ENCODE measurements at regions not wholly inside any gene's neighbourhood (a gene's known extent, or its start where the extent isn't known, plus 50 kb on each side); places are given as distances from the start of the nearest gene placed in this dataset.

GRCh38 chr6:81484251-81484650, 268.2 kb downstream of the TENT5A start:
- H3K36me3 ChIP-seq (ENCODE audit: insufficient read depth, low read length), result no peaks in the 10 kb centered on the region
- CTCF ChIA-PET (ENCODE audit: unreplicated experiment), result no interaction called here

GRCh38 chr6:81480139-81480538, 272.3 kb downstream of the TENT5A start:
- H3K9me2 ChIP-seq (ENCODE audit: insufficient read depth, low read length), result no peaks in the 10 kb centered on the region
- ChIA-PET CTCF (ENCODE audit: unreplicated experiment) (no interaction called here), POLR2A (interaction anchor here (0.6 kb wide), 1 partner anchor 11 kb away, joined by 3 read pairs; no protein-coding TSS in a partner anchor)
- no peak for DNase-seq (ENCODE audit: low spot score)
- no peak for TF ChIP-seq CTCF (conservative IDR thresholded peaks at IDR 0.05; ENCODE audit: low read length)
- TF ChIP-seq EZH2phosphoT487 (IDR thresholded peaks at IDR 0.05; ENCODE audit: borderline replicate concordance, low read depth, low read length), result no peak
- no peak overlapping the region for H2AFZ ChIP-seq (ENCODE audit: low read length)
- no peak overlapping the region for H3K27ac ChIP-seq (ENCODE audit: low read depth, low read length, poor library complexity, severe bottlenecking)
- intact Hi-C loops (cut with micrococcal nuclease; ENCODE audit: unreplicated experiment), result no loop called here
- H3K36me3 ChIP-seq (ENCODE audit: insufficient read depth, low read length), result no peaks in the 10 kb centered on the region
- H3K4me3 ChIP-seq (ENCODE audit: low read depth, low read length, poor library complexity, severe bottlenecking), result no peak overlapping the region
- H3K4me2 ChIP-seq (ENCODE audit: low read length), result no peak overlapping the region
- H3K9me3 ChIP-seq (ENCODE audit: low read length), result no peaks in the 10 kb centered on the region
- BruUV-seq (replicated peaks), result no TSS peak
- H4K20me1 ChIP-seq (ENCODE audit: insufficient read depth, low read length), result no peaks in the 10 kb centered on the region
- no peaks in the 10 kb centered on the region for H3K79me2 ChIP-seq (ENCODE audit: insufficient read depth, low read depth, low read length)
- no peaks in the 10 kb centered on the region for H3K4me1 ChIP-seq (ENCODE audit: insufficient read depth, low read length, poor library complexity, severe bottlenecking)

More at GRCh38 chr6:81484251-81484650, 268.2 kb downstream of the TENT5A start:
- intact Hi-C loops (cut with micrococcal nuclease; ENCODE audit: unreplicated experiment), result no loop called here
- no peak for DNase-seq (ENCODE audit: low spot score)
- POLR2A ChIA-PET, result no interaction called here
- Histone ChIP-seq H3K79me2 (ENCODE audit: insufficient read depth, low read depth, low read length) (no peaks in the 10 kb centered on the region), H2AFZ (ENCODE audit: low read length) (no peak overlapping the region), H3K4me2 (ENCODE audit: low read length) (no peak overlapping the region), H3K9me2 (ENCODE audit: insufficient read depth, low read length) (no peaks in the 10 kb centered on the region), H3K4me1 (ENCODE audit: insufficient read depth, low read length, poor library complexity, severe bottlenecking) (no peaks in the 10 kb centered on the region), H4K20me1 (ENCODE audit: insufficient read depth, low read length) (no peaks in the 10 kb centered on the region), H3K4me3 (ENCODE audit: low read depth, low read length, poor library complexity, severe bottlenecking) (no peak overlapping the region), H3K9me3 (ENCODE audit: low read length) (no peaks in the 10 kb centered on the region), H3K27ac (ENCODE audit: low read depth, low read length, poor library complexity, severe bottlenecking) (no peak overlapping the region)
- TF ChIP-seq CTCF (conservative IDR thresholded peaks at IDR 0.05; ENCODE audit: low read length) (no peak), EZH2phosphoT487 (IDR thresholded peaks at IDR 0.05; ENCODE audit: borderline replicate concordance, low read depth, low read length) (no peak)
- no TSS peak for BruUV-seq (replicated peaks)

- no TSS peak for BruUV-seq (replicated peaks)
- CTCF ChIA-PET (ENCODE audit: unreplicated experiment), result no interaction called here
- no peaks in the 10 kb centered on the region for H4K20me1 ChIP-seq (ENCODE audit: insufficient read depth, low read length)
- H3K36me3 ChIP-seq (ENCODE audit: insufficient read depth, low read length), result no peaks in the 10 kb centered on the region
- no peak overlapping the region for H2AFZ ChIP-seq (ENCODE audit: low read length)
- H3K9me3 ChIP-seq (ENCODE audit: low read length), result no peaks in the 10 kb centered on the region
- H3K9me2 ChIP-seq (ENCODE audit: insufficient read depth, low read length), result no peaks in the 10 kb centered on the region
- TF ChIP-seq EZH2phosphoT487 (IDR thresholded peaks at IDR 0.05; ENCODE audit: borderline replicate concordance, low read depth, low read length) (no peak), CTCF (conservative IDR thresholded peaks at IDR 0.05; ENCODE audit: low read length) (no peak)
- POLR2A ChIA-PET, result interaction anchor here (1.3 kb wide), 1 partner anchor 10 kb away, joined by 3 read pairs; no protein-coding TSS in a partner anchor
- intact Hi-C loops (cut with micrococcal nuclease; ENCODE audit: unreplicated experiment), result no loop called here
- no peaks in the 10 kb centered on the region for H3K4me1 ChIP-seq (ENCODE audit: insufficient read depth, low read length, poor library complexity, severe bottlenecking)
- H3K4me3 ChIP-seq (ENCODE audit: low read depth, low read length, poor library complexity, severe bottlenecking), result no peak overlapping the region
- H3K79me2 ChIP-seq (ENCODE audit: insufficient read depth, low read depth, low read length), result no peaks in the 10 kb centered on the region
- H3K4me2 ChIP-seq (ENCODE audit: low read length), result no peak overlapping the region
- DNase-seq (ENCODE audit: low spot score), result no peak
- no peak overlapping the region for H3K27ac ChIP-seq (ENCODE audit: low read depth, low read length, poor library complexity, severe bottlenecking)
Measured at GRCh38 chr6:81476881-81477280, 275.6 kb downstream of the TENT5A start.
